WTC11 (cell line): ENCODE measurements at regions not wholly inside any gene's neighbourhood (a gene's known extent, or its start where the extent isn't known, plus 50 kb on each side); places are given as distances from the start of the nearest gene placed in this dataset.
A peak's percentile ranks its signal among the peaks of the same experiment; 100 is the strongest.

ENCODE experiments used
- ATAC-seq: fragments of 200-7000 bp; cut with Tn5 transposase; 2 replicates; pipeline ENCODE4 v1.10.0; 2021; ENCODE audit warnings: mild to moderate bottlenecking, moderate library complexity
- CTCF ChIA-PET: fragments of 300-600 bp; sonication (Branson Sonifier 250); formaldehyde crosslinking; loops from one replicate; lab custom pipeline; 2021; ENCODE audit warnings: antibody characterized with exemption; lab: Charles Lee
- POLR2A ChIA-PET: fragments of 350-600 bp; sonication (Branson Sonifier 250); formaldehyde crosslinking; loops from one replicate; lab custom pipeline; 2021; ENCODE audit warnings: antibody characterized with exemption; lab: Charles Lee
- DNase-seq: peaks from one replicate; pipeline ENCODE4 v3.0.0; 2021; ENCODE audit warnings: low spot score
- H3K27ac Mint-ChIP-seq: 2 replicates; pipeline ENCODE4 v1.8.0; 2021; ENCODE audit warnings: mixed read lengths
- H3K27me3 Mint-ChIP-seq: 2 replicates; pipeline ENCODE4 v1.8.0; 2021; ENCODE audit warnings: low read depth, mild to moderate bottlenecking, moderate library complexity, mixed read lengths
- H3K36me3 Mint-ChIP-seq: 2 replicates; pipeline ENCODE4 v1.8.0; 2021; ENCODE audit warnings: mixed read lengths
- H3K4me1 Mint-ChIP-seq: 2 replicates; pipeline ENCODE4 v1.8.0; 2022; ENCODE audit warnings: mixed read lengths
- H3K4me3 Mint-ChIP-seq: 2 replicates; pipeline ENCODE4 v1.8.0; 2021; ENCODE audit warnings: mild to moderate bottlenecking, moderate library complexity, mixed read lengths
- H3K9me3 Mint-ChIP-seq: 2 replicates; pipeline ENCODE4 v1.8.0; 2021; ENCODE audit warnings: mixed read lengths
- ARID4B ChIP-seq: sonication (generic); formaldehyde crosslinking; IDR thresholded peaks from 2 replicates; pipeline ENCODE4 v1.8.0; 2023; ENCODE audit warnings: missing genetic modification reagents, mild to moderate bottlenecking, borderline replicate concordance
- ATF1 ChIP-seq: sonication (generic); formaldehyde crosslinking; IDR thresholded peaks from 2 replicates; pipeline ENCODE4 v1.8.1; 2023; ENCODE audit warnings: mild to moderate bottlenecking, moderate library complexity, missing genetic modification reagents
- ATF3 ChIP-seq: sonication (generic); formaldehyde crosslinking; conservative IDR thresholded peaks from 2 replicates; pipeline ENCODE4 v1.8.1; 2022; ENCODE audit warnings: mild to moderate bottlenecking, missing genetic modification reagents
- CBFB ChIP-seq: sonication (generic); formaldehyde crosslinking; IDR thresholded peaks from 2 replicates; pipeline ENCODE4 v1.8.1; 2022; ENCODE audit warnings: mild to moderate bottlenecking, low read depth, missing genetic modification reagents
- CDX4 ChIP-seq: fragments of 250-450 bp; sonication (Bioruptor Pico); IDR thresholded peaks from 2 replicates; pipeline ENCODE4 v1.9.0; 2021; ENCODE audit warnings: moderate library complexity, mild to moderate bottlenecking, inconsistent platforms, borderline replicate concordance
- CREB1 ChIP-seq: sonication (generic); formaldehyde crosslinking; IDR thresholded peaks from 2 replicates; pipeline ENCODE4 v1.8.0; 2023; ENCODE audit warnings: mild to moderate bottlenecking, missing genetic modification reagents
- ETV6 ChIP-seq: sonication (generic); formaldehyde crosslinking; IDR thresholded peaks from 2 replicates; pipeline ENCODE4 v1.8.1; 2022; ENCODE audit warnings: mild to moderate bottlenecking, missing genetic modification reagents
- GABPB1 ChIP-seq: sonication (generic); formaldehyde crosslinking; IDR thresholded peaks from 2 replicates; pipeline ENCODE4 v1.8.1; 2023; ENCODE audit warnings: mild to moderate bottlenecking, missing genetic modification reagents
- HMGXB4 ChIP-seq: sonication (generic); formaldehyde crosslinking; IDR thresholded peaks from 2 replicates; pipeline ENCODE4 v1.8.1; 2023; ENCODE audit warnings: mild to moderate bottlenecking, moderate library complexity, missing genetic modification reagents
- IRF2 ChIP-seq: sonication (generic); formaldehyde crosslinking; IDR thresholded peaks from 2 replicates; pipeline ENCODE4 v1.8.0; 2022; ENCODE audit warnings: low read depth, missing genetic modification reagents, borderline replicate concordance
- JUN ChIP-seq: sonication (generic); formaldehyde crosslinking; IDR thresholded peaks from 2 replicates; pipeline ENCODE4 v1.8.0; 2023; ENCODE audit warnings: mild to moderate bottlenecking, missing genetic modification reagents
- KAT7 ChIP-seq: sonication (generic); formaldehyde crosslinking; IDR thresholded peaks from 2 replicates; pipeline ENCODE4 v1.8.1; 2023; ENCODE audit warnings: missing genetic modification reagents, mild to moderate bottlenecking, borderline replicate concordance
- NFATC4 ChIP-seq: fragments of 250-450 bp; sonication (Bioruptor Pico); IDR thresholded peaks from 2 replicates; pipeline ENCODE4 v1.9.0; 2021; ENCODE audit warnings: mild to moderate bottlenecking
- SP1 ChIP-seq: sonication (generic); formaldehyde crosslinking; conservative IDR thresholded peaks from 2 replicates; pipeline ENCODE4 v1.8.1; 2022; ENCODE audit warnings: missing genetic modification reagents
- ZNF138 ChIP-seq: sonication (generic); formaldehyde crosslinking; conservative IDR thresholded peaks from 2 replicates; pipeline ENCODE4 v1.8.1; 2022; ENCODE audit warnings: mild to moderate bottlenecking, moderate library complexity, missing genetic modification reagents
- ZNF219 ChIP-seq: sonication (generic); formaldehyde crosslinking; IDR thresholded peaks from 2 replicates; pipeline ENCODE4 v1.8.0; 2023; ENCODE audit warnings: missing genetic modification reagents, mild to moderate bottlenecking, borderline replicate concordance
- ZSCAN18 ChIP-seq: fragments of 250-450 bp; sonication (Bioruptor Pico); IDR thresholded peaks from 2 replicates; pipeline ENCODE4 v2.1.2; 2022; ENCODE audit warnings: mild to moderate bottlenecking, moderate library complexity

- Mint-ChIP-seq H3K36me3 (no peaks in the 10 kb centered on the region), H3K27me3 (no peaks in the 10 kb centered on the region), H3K27ac (peak overlapping the region; percentile 89; the same call in 1 of the 2 replicates), H3K4me3 (no peak overlapping the region), H3K4me1 (peaks cover 37% of the 10 kb centered on the region), H3K9me3 (no peaks in the 10 kb centered on the region)
- ChIA-PET CTCF (no interaction called here), POLR2A (no interaction called here)
- TF ChIP-seq SP1 (CRISPR knock-in tag) (no peak), ARID4B (CRISPR knock-in tag) (no peak), KAT7 (no peak), NFATC4 (no peak), JUN (no peak), IRF2 (no peak), CDX4 (CRISPR knock-in tag) (no peak), GABPB1 (no peak), CBFB (CRISPR knock-in tag) (no peak), ZNF138 (CRISPR knock-in tag) (no peak), ATF1 (CRISPR knock-in tag) (no peak), ZSCAN18 (CRISPR knock-in tag) (no peak), ZNF219 (no peak)
- no peak for DNase-seq
- no peak for ATAC-seq
Observed at GRCh38 chr22:48499456-48500425, 1327.9 kb downstream of the BRD1 start.

GRCh38 chr22:48498526-48499331, 1328.9 kb downstream of the BRD1 start:
- peak overlapping the region; percentile 89 for H3K27ac Mint-ChIP-seq
- no peak overlapping the region for H3K4me3 Mint-ChIP-seq
- H3K4me1 Mint-ChIP-seq = peaks cover 45% of the 10 kb centered on the region
- ChIA-PET CTCF (no interaction called here), POLR2A (no interaction called here)
- ATAC-seq = no peak
- DNase-seq = no peak
- TF ChIP-seq ARID4B (CRISPR knock-in tag) (no peak), ATF3 (CRISPR knock-in tag) (no peak), HMGXB4 (CRISPR knock-in tag) (no peak), ETV6 (CRISPR knock-in tag) (no peak), CREB1 (CRISPR knock-in tag) (no peak)
- no peaks in the 10 kb centered on the region for H3K27me3 Mint-ChIP-seq
- no peaks in the 10 kb centered on the region for H3K36me3 Mint-ChIP-seq
- no peaks in the 10 kb centered on the region for H3K9me3 Mint-ChIP-seq
